ENCODE measurements at regions not wholly inside any gene's neighbourhood (a gene's known extent, or its start where the extent isn't known, plus 50 kb on each side); places are given as distances from the start of the nearest gene placed in this dataset.

- no peak for DNase-seq (ENCODE audit: low spot score)
Observed at GRCh38 chr3:147758771-147759170, 349.6 kb downstream of the ZIC1 start.

DNA sequence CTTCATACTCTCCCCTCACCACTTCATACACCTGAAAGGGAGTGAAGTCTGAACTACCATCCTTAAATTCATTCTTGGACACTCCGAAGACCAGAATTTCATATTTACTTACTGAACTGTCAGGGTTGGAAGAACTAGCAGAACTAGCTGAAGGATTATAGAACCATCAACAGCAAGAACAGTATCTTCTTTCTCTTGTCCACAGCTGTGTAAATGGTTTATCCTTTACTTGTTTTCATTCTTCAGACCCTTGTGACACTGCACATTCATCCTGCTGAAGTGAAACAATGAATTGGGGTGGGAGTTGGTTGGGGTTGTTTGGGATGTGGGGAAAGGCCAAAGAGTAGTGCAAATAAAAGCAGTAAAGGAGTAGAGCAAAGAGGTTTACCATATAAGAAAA is 350.9 kb downstream of the ZIC1 start:
- DNase-seq (ENCODE audit: low spot score): no peak

DNA sequence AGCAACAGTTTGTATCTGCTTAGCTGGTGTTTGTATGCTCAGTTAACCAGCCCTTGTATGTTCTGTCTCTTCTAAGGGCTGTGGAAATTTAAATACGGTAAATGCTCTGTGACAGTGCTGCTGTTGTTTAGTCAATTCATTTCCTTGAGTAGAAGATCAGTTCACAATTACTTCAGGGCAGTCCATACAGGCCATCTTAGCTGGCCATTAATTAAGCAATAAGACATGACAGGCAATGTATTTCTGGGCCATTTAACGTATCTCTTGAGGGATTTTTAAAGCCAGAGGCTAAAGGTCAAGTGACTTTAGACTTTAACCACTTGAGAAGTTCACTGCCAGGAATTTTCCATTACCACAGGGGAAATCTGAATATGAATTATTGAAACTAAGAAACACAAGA is 351.8 kb downstream of the ZIC1 start:
- no peak for DNase-seq (ENCODE audit: low spot score)

DNA sequence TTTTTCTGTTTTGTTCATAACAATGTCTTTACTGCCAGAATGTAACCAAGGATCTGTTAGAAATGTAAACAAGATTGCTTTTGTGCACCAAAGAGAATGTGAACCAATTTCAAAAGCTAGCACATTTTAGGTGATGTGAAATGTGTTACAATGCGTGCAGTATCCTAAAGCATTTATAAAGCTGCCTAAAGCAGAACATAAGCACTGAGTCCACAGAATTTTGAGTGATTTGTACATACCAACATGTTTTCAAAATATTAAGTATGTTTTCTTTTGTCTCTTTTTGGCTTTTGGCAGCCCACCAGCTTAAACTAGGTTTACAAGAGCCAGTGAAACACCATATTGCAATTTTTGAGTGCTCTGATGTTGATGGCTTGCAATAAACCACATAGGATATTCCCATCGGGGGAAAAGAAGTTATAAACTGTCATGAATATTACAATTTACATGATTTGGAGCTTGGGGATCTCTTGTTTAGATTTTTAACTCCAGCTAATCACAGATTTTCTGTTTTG is 364.0 kb downstream of the ZIC1 start:
- DNase-seq (ENCODE audit: low spot score): no peak

DNA sequence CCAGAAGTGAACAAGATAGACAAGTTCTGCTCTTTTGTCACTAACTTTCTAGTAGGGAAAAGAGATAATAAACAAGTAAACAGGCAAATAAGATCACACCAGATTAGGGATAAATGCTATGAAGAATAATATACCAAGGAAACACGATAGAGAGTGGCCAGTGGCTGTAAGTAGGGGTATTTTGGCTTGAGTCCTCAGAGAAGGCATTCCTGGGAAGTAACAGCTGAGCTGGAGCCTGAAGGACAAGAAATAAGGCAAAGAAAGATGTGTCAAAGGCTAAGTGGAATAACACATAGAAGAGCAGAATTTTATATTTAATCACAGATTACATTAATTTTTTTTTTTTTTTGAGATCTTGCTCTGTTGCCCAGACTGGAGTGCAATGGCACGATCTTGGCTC is 366.2 kb downstream of the ZIC1 start:
- DNase-seq (ENCODE audit: low spot score): no peak

GRCh38 chr3:147775816-147776530 is 366.8 kb downstream of the ZIC1 start:
- DNase-seq (ENCODE audit: low spot score): no peak

DNA sequence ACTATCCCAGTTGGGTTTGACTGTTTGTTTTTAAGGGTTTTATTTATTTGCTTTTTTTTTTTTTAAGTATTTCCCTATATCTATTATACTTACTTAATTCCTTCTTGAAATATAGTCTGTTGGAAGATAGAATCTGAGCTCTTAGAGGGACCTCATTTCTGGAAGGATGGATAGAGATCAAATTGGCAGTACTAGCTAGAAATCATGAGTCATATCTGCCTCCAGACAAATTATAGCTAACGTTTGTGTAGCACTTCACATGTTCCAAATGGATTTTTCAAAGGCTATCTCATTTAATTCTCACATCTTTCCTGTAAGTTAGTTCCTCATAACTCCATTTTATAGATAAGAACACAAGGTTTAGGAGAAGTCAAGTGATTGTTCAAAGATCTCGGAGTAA is 384.7 kb downstream of the ZIC1 start:
- DNase-seq (ENCODE audit: low spot score): no peak

- no peak for DNase-seq (ENCODE audit: low spot score)
Observed at GRCh38 chr3:147794596-147794995, 385.4 kb downstream of the ZIC1 start.

GRCh38 chr3:147795418-147795817 is 386.3 kb downstream of the ZIC1 start:
- DNase-seq (ENCODE audit: low spot score): no peak

- DNase-seq (ENCODE audit: low spot score): no peak
Observed at GRCh38 chr3:147797095-147797494, 387.9 kb downstream of the ZIC1 start.

- no peak for DNase-seq (ENCODE audit: low spot score)
Observed at GRCh38 chr3:147799601-147800000, 390.4 kb downstream of the ZIC1 start.

DNA sequence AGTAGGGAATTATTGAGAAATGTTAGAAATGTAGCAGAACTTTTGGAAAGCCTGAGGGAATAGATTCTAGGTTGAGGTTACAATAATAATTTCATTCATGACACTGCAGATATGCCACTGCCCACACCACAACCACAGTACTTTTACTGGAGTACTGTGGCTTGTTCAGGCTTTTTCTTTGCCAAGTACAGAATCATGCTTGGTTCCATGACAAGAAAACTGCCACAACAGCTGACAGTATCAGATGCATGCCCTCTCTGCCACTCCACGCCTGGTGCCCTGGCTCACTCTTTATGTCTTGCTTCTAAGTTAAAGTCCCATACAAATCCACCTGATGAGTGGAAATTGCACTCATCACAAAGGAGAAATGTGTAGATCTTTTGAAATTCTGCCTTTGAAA is 398.6 kb downstream of the ZIC1 start:
- no peak for DNase-seq (ENCODE audit: low spot score)

DNA sequence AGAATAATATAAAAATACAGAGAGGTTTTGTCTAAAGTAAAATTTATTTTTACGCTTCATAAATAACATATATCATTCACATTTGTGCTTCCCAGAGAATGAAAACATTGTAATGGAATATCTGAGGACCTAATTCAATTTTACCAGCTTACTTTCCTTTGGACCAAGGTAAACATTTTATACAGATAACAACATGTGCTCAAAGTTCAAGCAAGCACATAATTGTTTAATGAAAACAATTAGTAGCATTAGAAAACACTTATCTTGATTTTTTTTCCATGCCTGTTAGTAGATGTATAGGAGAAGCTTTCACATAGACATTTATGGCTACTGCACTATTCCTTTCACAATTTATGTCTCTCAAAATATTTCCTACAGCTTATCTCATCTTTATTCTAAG is 400.0 kb downstream of the ZIC1 start:
- no peak for DNase-seq (ENCODE audit: low spot score)

DNA sequence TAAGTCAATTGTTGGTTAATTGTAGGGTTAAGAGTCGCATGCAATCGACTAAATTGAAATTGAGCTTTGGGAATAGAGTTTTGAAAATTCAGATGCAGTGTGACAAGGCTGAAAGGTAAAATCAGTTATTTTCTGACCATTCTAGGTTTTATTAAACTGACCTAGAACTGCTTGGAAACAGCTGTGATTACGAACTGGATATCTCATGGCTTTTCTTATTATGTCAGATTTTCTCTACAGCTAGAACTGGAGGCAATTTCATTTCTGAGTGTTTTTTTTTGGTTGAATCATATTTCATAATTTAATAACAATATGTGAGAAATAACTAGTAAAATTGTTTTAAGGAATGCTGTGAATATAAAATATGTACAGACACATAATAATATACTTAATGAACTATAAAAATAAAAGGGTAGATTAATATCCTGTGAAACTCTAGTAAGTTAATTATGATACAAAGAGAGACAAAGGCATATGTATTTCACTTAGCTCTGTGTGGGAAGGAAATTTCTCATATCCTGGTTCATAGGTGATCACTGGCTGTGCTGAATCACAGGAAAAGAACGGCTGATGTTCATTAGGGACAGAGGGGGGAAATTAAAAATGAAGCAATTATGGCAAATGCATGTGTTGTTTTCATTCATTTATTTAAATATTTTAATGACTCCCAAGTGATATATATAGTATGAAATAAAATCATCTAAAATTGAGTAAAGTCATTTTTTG is 403.2 kb downstream of the ZIC1 start:
- DNase-seq (ENCODE audit: low spot score): no peak

DNA sequence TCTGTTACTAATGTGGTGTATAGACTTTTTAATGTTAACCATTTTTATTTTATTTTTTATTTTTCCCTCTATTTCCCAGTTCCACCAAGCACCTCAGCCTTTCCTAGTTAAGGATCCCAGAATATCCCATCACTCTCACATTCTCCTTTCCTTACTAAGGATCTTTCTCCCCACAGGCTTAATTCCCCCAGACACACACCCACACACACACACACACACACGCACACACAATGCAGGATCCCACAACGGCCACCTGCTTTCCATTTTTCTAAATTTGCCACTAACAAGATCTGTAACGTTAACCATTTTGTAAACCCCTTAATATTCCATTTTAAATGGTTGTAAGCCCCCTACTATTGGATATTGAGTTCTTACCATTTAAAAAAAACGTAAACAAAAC is 404.1 kb downstream of the ZIC1 start:
- DNase-seq (ENCODE audit: low spot score): no peak

- no peak for DNase-seq (ENCODE audit: low spot score)
Observed at GRCh38 chr3:147816752-147817151, 407.6 kb downstream of the ZIC1 start.

GRCh38 chr3:147832611-147833010 is 423.4 kb downstream of the ZIC1 start:
- DNase-seq (ENCODE audit: low spot score): no peak

DNA sequence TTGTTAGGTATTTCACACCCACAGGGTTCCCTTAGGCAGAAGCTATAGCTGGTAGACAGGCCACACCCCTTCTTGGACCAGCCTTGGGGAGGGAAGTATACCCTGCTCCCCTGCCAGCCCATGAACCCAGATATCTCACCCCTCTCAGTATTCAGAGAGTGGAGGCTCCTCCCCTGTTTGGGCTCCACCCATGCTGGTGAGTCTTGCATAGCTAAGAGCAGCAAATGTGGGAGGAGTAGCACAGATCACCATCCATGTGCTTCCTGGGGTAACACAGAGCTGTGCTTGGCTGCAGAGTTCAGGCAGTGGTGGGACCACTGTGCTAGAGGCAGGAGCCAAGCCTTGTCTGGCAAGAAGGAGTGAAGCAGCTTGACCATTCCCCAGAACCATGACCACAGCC is 427.2 kb downstream of the ZIC1 start:
- no peak for DNase-seq (ENCODE audit: low spot score)

- DNase-seq (ENCODE audit: low spot score): no peak
Observed at GRCh38 chr3:147838652-147839051, 429.5 kb downstream of the ZIC1 start.

GRCh38 chr3:147843331-147843730 is 434.2 kb downstream of the ZIC1 start:
- DNase-seq (ENCODE audit: low spot score): no peak

GRCh38 chr3:147846293-147846692 is 437.1 kb downstream of the ZIC1 start:
- DNase-seq (ENCODE audit: low spot score): no peak

GRCh38 chr3:147846854-147847478 is 437.8 kb downstream of the ZIC1 start:
- no peak for DNase-seq (ENCODE audit: low spot score)

- no peak for DNase-seq (ENCODE audit: low spot score)
Observed at GRCh38 chr3:147851062-147851461, 441.9 kb downstream of the ZIC1 start.
